T-helper 2 cell treated with Interferon-gamma antibody and Interleukin-4, amounts not matched to agents 5 μg/mL and 100 μg/mL, for 36 hours (primary cell): ENCODE measurements at regions not wholly inside any gene's neighbourhood (a gene's known extent, or its start where the extent isn't known, plus 50 kb on each side); places are given as distances from the start of the nearest gene placed in this dataset.

ENCODE experiments used
- DNase-seq: peaks from one replicate; pipeline ENCODE4 v3.0.0; 2021; ENCODE audit warnings: low spot score
- H3K27ac Mint-ChIP-seq: one replicate; pipeline ENCODE4 v1.8.0; 2021; ENCODE audit warnings: mild to moderate bottlenecking, mixed read lengths
- H3K27me3 Mint-ChIP-seq: one replicate; pipeline ENCODE4 v1.8.0; 2021; ENCODE audit warnings: low read depth, mixed read lengths
- H3K36me3 Mint-ChIP-seq: one replicate; pipeline ENCODE4 v1.8.0; 2021; ENCODE audit warnings: low read depth, mixed read lengths
- H3K4me1 Mint-ChIP-seq: one replicate; pipeline ENCODE4 v1.8.0; 2021; ENCODE audit warnings: low read depth, mixed read lengths
- H3K4me3 Mint-ChIP-seq: one replicate; pipeline ENCODE4 v1.8.0; 2022; ENCODE audit warnings: mild to moderate bottlenecking, moderate library complexity, mixed read lengths
- H3K9me3 Mint-ChIP-seq: one replicate; pipeline ENCODE4 v1.8.0; 2021; ENCODE audit warnings: mixed read lengths

GRCh38 chr10:10665750-10666149 lies 351.9 kb upstream of the CELF2 start:
- H3K4me3 Mint-ChIP-seq: no peak overlapping the region
- no peak overlapping the region for H3K27ac Mint-ChIP-seq
- H3K9me3 Mint-ChIP-seq: no peaks in the 10 kb centered on the region
- no peaks in the 10 kb centered on the region for H3K4me1 Mint-ChIP-seq
- H3K36me3 Mint-ChIP-seq: no peaks in the 10 kb centered on the region
- DNase-seq: no peak
- no peaks in the 10 kb centered on the region for H3K27me3 Mint-ChIP-seq

DNA sequence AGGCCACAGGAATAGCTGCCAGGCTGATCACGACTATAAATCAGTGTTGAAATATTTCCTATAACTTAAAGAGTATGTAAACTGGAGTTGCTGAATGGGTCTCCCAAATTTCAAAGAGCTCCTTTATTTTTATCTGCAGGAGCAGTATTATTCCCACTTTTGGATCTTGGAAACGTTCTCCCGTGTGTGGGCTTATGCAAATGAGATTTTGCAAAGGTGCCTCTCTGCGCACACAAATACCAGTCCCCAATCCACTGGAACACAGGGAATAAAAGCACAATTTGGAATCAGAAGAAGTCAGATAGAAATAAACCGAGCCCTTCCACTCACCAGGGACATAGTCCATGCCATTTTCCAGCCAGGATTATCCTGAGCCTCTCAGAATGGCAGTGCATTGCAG lies 350.2 kb upstream of the CELF2 start:
- Mint-ChIP-seq H3K9me3 (no peaks in the 10 kb centered on the region), H3K27ac (no peak overlapping the region)
- no peak for DNase-seq

DNA sequence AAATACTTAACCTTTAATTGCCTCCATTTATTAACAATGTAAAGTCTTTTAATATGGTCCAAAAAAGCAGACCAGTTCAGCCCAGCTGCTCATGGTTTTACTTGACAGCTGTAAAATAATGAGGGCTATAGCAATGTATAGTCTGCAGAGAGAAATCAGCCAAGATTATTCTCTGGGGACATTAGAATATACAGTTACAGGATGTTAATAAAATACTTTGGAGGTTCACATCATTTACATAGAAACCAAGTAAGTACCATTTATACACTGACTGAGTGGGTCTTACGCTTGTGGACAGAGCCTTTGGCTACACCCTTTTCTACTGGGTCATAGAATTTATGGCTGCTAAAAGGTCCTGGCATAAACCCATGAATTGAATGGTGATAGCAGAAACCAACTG lies 340.7 kb upstream of the CELF2 start:
- H3K9me3 Mint-ChIP-seq: no peaks in the 10 kb centered on the region
- H3K27ac Mint-ChIP-seq: no peak overlapping the region
- no peak overlapping the region for H3K4me3 Mint-ChIP-seq
- no peaks in the 10 kb centered on the region for H3K36me3 Mint-ChIP-seq
- peaks cover 3% of the 10 kb centered on the region for H3K27me3 Mint-ChIP-seq
- no peak for DNase-seq
- no peaks in the 10 kb centered on the region for H3K4me1 Mint-ChIP-seq

More for the DNA sequence above, 350.2 kb upstream of the CELF2 start:
- Mint-ChIP-seq H3K4me1 (no peaks in the 10 kb centered on the region), H3K36me3 (no peaks in the 10 kb centered on the region), H3K27me3 (no peaks in the 10 kb centered on the region), H3K4me3 (no peak overlapping the region)

GRCh38 chr10:10677479-10677878 lies 340.2 kb upstream of the CELF2 start:
- Mint-ChIP-seq H3K36me3 (no peaks in the 10 kb centered on the region), H3K27me3 (peaks cover 3% of the 10 kb centered on the region), H3K27ac (no peak overlapping the region), H3K4me1 (no peaks in the 10 kb centered on the region), H3K4me3 (no peak overlapping the region), H3K9me3 (no peaks in the 10 kb centered on the region)
- peak; percentile 5 for DNase-seq

GRCh38 chr10:10680496-10680895 lies 337.2 kb upstream of the CELF2 start:
- H3K27me3 Mint-ChIP-seq: peaks cover 3% of the 10 kb centered on the region
- H3K4me3 Mint-ChIP-seq: no peak overlapping the region
- no peaks in the 10 kb centered on the region for H3K4me1 Mint-ChIP-seq
- no peak for DNase-seq
- no peaks in the 10 kb centered on the region for H3K36me3 Mint-ChIP-seq
- no peaks in the 10 kb centered on the region for H3K9me3 Mint-ChIP-seq
- H3K27ac Mint-ChIP-seq: no peak overlapping the region

- no peaks in the 10 kb centered on the region for H3K36me3 Mint-ChIP-seq
- no peak overlapping the region for H3K4me3 Mint-ChIP-seq
- no peaks in the 10 kb centered on the region for H3K4me1 Mint-ChIP-seq
- no peaks in the 10 kb centered on the region for H3K27me3 Mint-ChIP-seq
- no peak for DNase-seq
- H3K27ac Mint-ChIP-seq: no peak overlapping the region
- no peaks in the 10 kb centered on the region for H3K9me3 Mint-ChIP-seq
These were observed 332.7 kb upstream of the CELF2 start for GRCh38 chr10:10684972-10685371.

DNA sequence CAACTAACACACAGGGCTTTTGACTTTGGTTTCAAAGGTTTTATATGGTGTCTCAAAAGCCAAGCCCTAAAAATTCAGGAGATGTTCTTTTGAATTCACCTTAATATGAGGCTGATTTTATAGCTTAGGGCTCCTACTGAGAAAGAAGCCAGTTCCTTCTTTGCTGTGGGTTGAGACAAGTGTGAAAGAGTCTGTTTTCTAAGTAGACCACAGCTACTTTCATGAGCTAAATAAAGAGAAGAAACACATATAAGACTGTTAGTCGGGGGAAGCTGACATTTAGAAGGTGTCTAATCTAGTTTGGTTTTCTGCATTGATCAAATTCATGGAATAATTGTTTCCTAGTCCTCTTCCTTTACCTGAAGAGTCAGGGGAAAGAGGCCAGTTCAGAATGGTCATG lies 332.1 kb upstream of the CELF2 start:
- Mint-ChIP-seq H3K4me3 (no peak overlapping the region), H3K36me3 (no peaks in the 10 kb centered on the region), H3K4me1 (no peaks in the 10 kb centered on the region), H3K27ac (no peak overlapping the region), H3K9me3 (no peaks in the 10 kb centered on the region), H3K27me3 (no peaks in the 10 kb centered on the region)
- no peak for DNase-seq

DNA sequence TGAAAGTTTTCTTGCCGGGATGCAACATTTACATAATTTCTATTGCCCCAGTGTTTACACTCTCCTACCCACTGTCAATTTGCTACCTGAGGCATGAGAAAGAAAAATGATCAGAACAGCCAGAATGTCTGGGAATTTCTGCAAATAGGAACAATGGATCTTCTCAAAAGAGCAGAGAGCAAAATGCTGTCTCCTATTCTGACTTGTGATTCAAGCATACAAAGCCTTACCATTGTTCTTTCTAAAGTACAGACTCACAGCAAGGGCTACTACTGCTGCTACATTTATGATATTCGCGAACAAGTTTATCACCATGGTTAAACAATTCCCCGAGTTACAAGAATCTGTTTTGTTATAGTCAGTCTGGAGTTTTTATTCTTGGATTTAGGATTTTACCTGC lies 329.9 kb upstream of the CELF2 start:
- no peaks in the 10 kb centered on the region for H3K36me3 Mint-ChIP-seq
- H3K27ac Mint-ChIP-seq: no peak overlapping the region
- no peaks in the 10 kb centered on the region for H3K9me3 Mint-ChIP-seq
- DNase-seq: no peak
- H3K4me3 Mint-ChIP-seq: no peak overlapping the region
- no peaks in the 10 kb centered on the region for H3K27me3 Mint-ChIP-seq
- no peaks in the 10 kb centered on the region for H3K4me1 Mint-ChIP-seq

GRCh38 chr10:10699427-10699826 lies 318.2 kb upstream of the CELF2 start:
- DNase-seq: no peak
- Mint-ChIP-seq H3K27ac (no peak overlapping the region), H3K27me3 (no peaks in the 10 kb centered on the region), H3K9me3 (peaks cover 4% of the 10 kb centered on the region), H3K4me3 (no peak overlapping the region), H3K36me3 (no peaks in the 10 kb centered on the region), H3K4me1 (no peaks in the 10 kb centered on the region)

- Mint-ChIP-seq H3K27ac (no peak overlapping the region), H3K9me3 (peaks cover 4% of the 10 kb centered on the region), H3K4me3 (no peak overlapping the region), H3K27me3 (no peaks in the 10 kb centered on the region), H3K36me3 (no peaks in the 10 kb centered on the region), H3K4me1 (no peaks in the 10 kb centered on the region)
- DNase-seq: no peak
These were observed 316.5 kb upstream of the CELF2 start for GRCh38 chr10:10701084-10701611.

DNA sequence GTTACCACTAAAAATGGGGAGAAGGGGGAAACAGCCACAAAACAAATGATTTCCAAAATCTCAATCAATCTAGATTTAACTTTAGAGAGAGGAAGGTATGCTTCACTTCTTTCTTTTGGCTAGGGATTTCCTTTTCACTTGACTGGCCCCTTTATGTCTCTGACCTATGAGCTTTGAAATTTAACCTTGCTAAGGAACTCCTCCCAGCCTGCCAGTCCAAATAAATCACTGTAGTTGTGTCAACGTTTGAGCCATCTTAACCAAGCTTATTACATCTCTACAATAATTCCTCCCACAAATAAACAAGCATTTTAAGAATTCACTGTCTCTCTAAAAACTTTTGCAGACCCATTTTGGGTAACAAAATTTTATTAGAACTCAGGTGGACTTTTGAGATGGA lies 315.5 kb upstream of the CELF2 start:
- Mint-ChIP-seq H3K36me3 (no peaks in the 10 kb centered on the region), H3K27me3 (no peaks in the 10 kb centered on the region), H3K27ac (no peak overlapping the region), H3K4me3 (no peak overlapping the region), H3K9me3 (no peaks in the 10 kb centered on the region), H3K4me1 (no peaks in the 10 kb centered on the region)
- no peak for DNase-seq

DNA sequence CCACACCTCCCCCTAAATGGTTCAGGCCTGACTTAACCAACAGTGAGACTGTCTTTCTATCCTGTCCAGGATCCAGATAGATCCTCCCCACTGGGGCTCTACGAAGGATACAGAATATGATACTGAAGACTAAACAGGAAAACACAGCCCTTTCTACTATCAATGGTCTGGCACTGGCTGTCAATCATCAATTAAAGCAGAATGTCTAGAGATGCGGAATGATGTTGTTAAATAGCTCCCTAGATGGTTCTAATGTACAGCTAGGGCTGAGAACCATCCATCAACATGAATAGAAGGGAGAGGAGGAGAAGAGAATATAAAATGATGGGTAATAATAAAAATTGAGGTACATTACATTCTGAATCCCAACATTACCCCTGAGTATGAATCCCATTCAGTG lies 314.3 kb upstream of the CELF2 start:
- Mint-ChIP-seq H3K4me3 (no peak overlapping the region), H3K4me1 (no peaks in the 10 kb centered on the region), H3K27ac (no peak overlapping the region), H3K27me3 (no peaks in the 10 kb centered on the region), H3K9me3 (no peaks in the 10 kb centered on the region), H3K36me3 (no peaks in the 10 kb centered on the region)
- DNase-seq: no peak

DNA sequence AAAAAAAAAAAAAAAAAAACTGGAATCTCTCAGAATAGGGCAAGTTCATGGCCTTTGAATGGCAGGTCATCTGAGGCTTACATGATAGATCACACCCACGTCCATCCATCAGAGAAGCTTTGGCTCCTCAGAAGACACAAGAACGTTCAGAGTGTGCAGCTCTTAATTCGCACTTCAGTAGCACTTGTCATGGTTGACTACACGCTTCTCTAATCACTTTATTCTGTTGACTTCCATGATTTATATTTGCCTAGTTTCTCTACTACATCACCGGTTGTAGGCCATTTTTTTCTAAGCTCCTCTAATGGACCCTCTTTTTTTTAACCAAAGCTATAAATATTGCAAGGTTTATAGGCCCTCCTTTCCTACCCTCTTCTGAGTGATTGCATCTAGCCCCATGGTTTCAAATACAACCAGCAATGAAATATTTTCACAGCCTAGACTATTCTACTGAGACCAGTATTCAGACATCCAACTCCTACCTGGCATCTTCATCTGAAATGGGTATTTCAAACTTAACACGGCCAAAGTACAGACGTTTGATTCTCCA lies 305.4 kb upstream of the CELF2 start:
- Mint-ChIP-seq H3K36me3 (no peaks in the 10 kb centered on the region), H3K4me1 (no peaks in the 10 kb centered on the region), H3K27me3 (no peaks in the 10 kb centered on the region), H3K9me3 (no peaks in the 10 kb centered on the region), H3K27ac (no peak overlapping the region), H3K4me3 (no peak overlapping the region)
- DNase-seq: no peak

GRCh38 chr10:10714327-10714726 lies 303.3 kb upstream of the CELF2 start:
- Mint-ChIP-seq H3K27ac (no peak overlapping the region), H3K9me3 (no peaks in the 10 kb centered on the region), H3K27me3 (no peaks in the 10 kb centered on the region), H3K4me3 (no peak overlapping the region), H3K36me3 (no peaks in the 10 kb centered on the region), H3K4me1 (no peaks in the 10 kb centered on the region)
- DNase-seq: no peak

DNA sequence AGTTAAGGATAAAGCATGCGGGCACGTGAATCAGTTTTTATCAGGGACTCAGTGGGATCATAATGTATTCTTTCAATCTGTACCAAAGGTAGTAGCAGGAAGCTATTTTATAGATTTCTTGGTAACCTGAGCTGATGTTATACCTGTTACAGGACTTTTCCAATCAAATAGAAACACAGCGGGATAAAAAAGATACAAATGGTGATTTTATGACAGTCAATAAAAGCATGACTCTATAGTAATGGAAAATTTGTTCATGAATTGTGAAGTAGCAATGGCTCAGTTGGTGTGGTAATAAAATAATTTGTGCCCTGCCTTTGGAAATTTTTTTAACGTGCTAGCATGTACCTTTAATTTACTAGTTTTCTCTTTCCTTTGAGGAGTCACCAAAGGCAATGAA lies 300.7 kb upstream of the CELF2 start:
- Mint-ChIP-seq H3K27me3 (no peaks in the 10 kb centered on the region), H3K36me3 (no peaks in the 10 kb centered on the region), H3K4me3 (no peak overlapping the region), H3K9me3 (no peaks in the 10 kb centered on the region), H3K4me1 (no peaks in the 10 kb centered on the region), H3K27ac (no peak overlapping the region)
- DNase-seq: no peak
